HG03469 (cell line): ENCODE measurements at regions not wholly inside any gene's neighbourhood (a gene's known extent, or its start where the extent isn't known, plus 50 kb on each side); places are given as distances from the start of the nearest gene placed in this dataset.
"Not testable (repeated sequence)": the region's sequence is repeated elsewhere in the genome, so short reads cannot be mapped to it uniquely, and the experiment has no call there.

Experiments
- ATAC-seq: cut with Tn5 transposase; IDR thresholded peaks from one replicate; pipeline ENCODE4 v1.9.1; 2021; ENCODE audit warnings: mild to moderate bottlenecking, moderate library complexity, moderate number of reproducible peaks; ENCODE audit not compliant: unreplicated experiment

- ATAC-seq, result no peak
Observed at GRCh38 chr14:86203843-86204242, 673.9 kb downstream of the FLRT2 start.

GRCh38 chr14:86196471-86196870, 666.5 kb downstream of the FLRT2 start:
- no peak for ATAC-seq

- no peak for ATAC-seq
Observed at GRCh38 chr14:86193756-86194155, 663.8 kb downstream of the FLRT2 start.

- no peak for ATAC-seq
Observed at GRCh38 chr14:86179980-86180379, 650.0 kb downstream of the FLRT2 start.

- ATAC-seq, result no peak
Observed at GRCh38 chr14:86168371-86168770, 638.4 kb downstream of the FLRT2 start.

GRCh38 chr14:86166541-86166940, 636.6 kb downstream of the FLRT2 start:
- ATAC-seq, result no peak

- no peak for ATAC-seq
Observed at GRCh38 chr14:86153480-86153879, 623.5 kb downstream of the FLRT2 start.

GRCh38 chr14:86143248-86143647, 613.3 kb downstream of the FLRT2 start:
- ATAC-seq, result no peak

- ATAC-seq, result no peak
Observed at GRCh38 chr14:86141966-86142365, 612.0 kb downstream of the FLRT2 start.

- ATAC-seq, result no peak
Observed at GRCh38 chr14:86129426-86129825, 599.5 kb downstream of the FLRT2 start.

GRCh38 chr14:86124328-86124727, 594.4 kb downstream of the FLRT2 start:
- no peak for ATAC-seq

- no peak for ATAC-seq
Observed at GRCh38 chr14:86115972-86116371, 586.0 kb downstream of the FLRT2 start.

- ATAC-seq, result not testable (repeated sequence)
Observed at GRCh38 chr14:86110871-86111270, 580.9 kb downstream of the FLRT2 start.

GRCh38 chr14:86104691-86105265, 574.8 kb downstream of the FLRT2 start:
- ATAC-seq, result no peak

- ATAC-seq, result no peak
Observed at GRCh38 chr14:86094512-86094911, 564.6 kb downstream of the FLRT2 start.

GRCh38 chr14:86091811-86092210, 561.9 kb downstream of the FLRT2 start:
- no peak for ATAC-seq

GRCh38 chr14:86088156-86088555, 558.2 kb downstream of the FLRT2 start:
- no peak for ATAC-seq

GRCh38 chr14:86087377-86087776, 557.4 kb downstream of the FLRT2 start:
- ATAC-seq, result no peak

- no peak for ATAC-seq
Observed at GRCh38 chr14:86086962-86087361, 557.0 kb downstream of the FLRT2 start.

- ATAC-seq, result no peak
Observed at GRCh38 chr14:86084097-86084496, 554.2 kb downstream of the FLRT2 start.

- no peak for ATAC-seq
Observed at GRCh38 chr14:86083616-86084015, 553.7 kb downstream of the FLRT2 start.

- no peak for ATAC-seq
Observed at GRCh38 chr14:86072116-86072894, 542.4 kb downstream of the FLRT2 start.

- no peak for ATAC-seq
Observed at GRCh38 chr14:86066651-86067050, 536.7 kb downstream of the FLRT2 start.
